ENCODE measurements at regions not wholly inside any gene's neighbourhood (a gene's known extent, or its start where the extent isn't known, plus 50 kb on each side); places are given as distances from the start of the nearest gene placed in this dataset.

- no peak for TF ChIP-seq CTCF (IDR thresholded peaks at IDR 0.05)
- no peaks in the 10 kb centered on the region for H3K27me3 Mint-ChIP-seq (ENCODE audit: insufficient read depth)
- H3K27ac Mint-ChIP-seq = no peak overlapping the region
- no peaks in the 10 kb centered on the region for H3K36me3 Mint-ChIP-seq (ENCODE audit: low read depth)
- H3K9me3 Mint-ChIP-seq = no peaks in the 10 kb centered on the region; the same call in 1 of the 2 replicates
- H3K4me3 Mint-ChIP-seq = no peak overlapping the region
- H3K4me1 Mint-ChIP-seq (ENCODE audit: low read depth) = no peaks in the 10 kb centered on the region
- no peak for DNase-seq
Measured at GRCh38 chr2:58620093-58620492, 379.0 kb upstream of the FANCL start.

GRCh38 chr2:58616961-58617360, 375.8 kb upstream of the FANCL start:
- TF ChIP-seq CTCF (IDR thresholded peaks at IDR 0.05) = no peak
- no peaks in the 10 kb centered on the region for H3K36me3 Mint-ChIP-seq (ENCODE audit: low read depth)
- no peaks in the 10 kb centered on the region for H3K4me1 Mint-ChIP-seq (ENCODE audit: low read depth)

GRCh38 chr2:58614219-58614618, 373.1 kb upstream of the FANCL start:
- Mint-ChIP-seq H3K27me3 (ENCODE audit: insufficient read depth) (no peaks in the 10 kb centered on the region; the same call in 1 of the 2 replicates), H3K27ac (no peak overlapping the region), H3K36me3 (ENCODE audit: low read depth) (no peaks in the 10 kb centered on the region), H3K4me3 (no peak overlapping the region), H3K9me3 (0 out of 2 replicates have a peak, but pooled peaks cover 4% of the 10 kb centered on the region), H3K4me1 (ENCODE audit: low read depth) (no peaks in the 10 kb centered on the region)
- DNase-seq = no peak
- no peak for TF ChIP-seq CTCF (IDR thresholded peaks at IDR 0.05)

More at GRCh38 chr2:58616961-58617360, 375.8 kb upstream of the FANCL start:
- no peak overlapping the region for H3K27ac Mint-ChIP-seq
- no peak for DNase-seq
- no peak overlapping the region for H3K4me3 Mint-ChIP-seq
- 0 out of 2 replicates have a peak, but pooled peaks cover under 1% of the 10 kb centered on the region for H3K9me3 Mint-ChIP-seq
- no peaks in the 10 kb centered on the region; the same call in 1 of the 2 replicates for H3K27me3 Mint-ChIP-seq (ENCODE audit: insufficient read depth)

DNA sequence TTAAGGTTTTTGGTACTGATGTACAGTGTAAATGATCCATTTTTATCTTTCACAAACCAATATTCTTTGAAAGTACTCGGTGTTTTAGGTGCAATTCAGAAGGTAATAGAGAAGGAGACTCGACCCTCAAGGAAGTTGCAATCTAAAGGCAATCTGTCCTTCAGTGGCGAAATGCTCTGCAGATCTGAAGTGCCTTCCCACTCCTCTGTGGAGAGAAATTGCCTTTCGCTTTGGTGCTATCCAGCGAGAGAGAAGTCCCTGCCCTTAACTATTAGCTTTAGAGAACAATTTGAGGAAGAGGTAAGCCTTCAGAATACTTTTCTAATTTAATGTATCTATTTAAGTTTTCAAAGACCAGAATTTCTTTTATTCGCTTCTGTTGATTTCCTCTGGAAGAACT, 371.8 kb upstream of the FANCL start:
- Mint-ChIP-seq H3K27me3 (ENCODE audit: insufficient read depth) (no peaks in the 10 kb centered on the region; the same call in 1 of the 2 replicates), H3K4me3 (no peak overlapping the region), H3K27ac (no peak overlapping the region), H3K4me1 (ENCODE audit: low read depth) (no peaks in the 10 kb centered on the region), H3K36me3 (ENCODE audit: low read depth) (no peaks in the 10 kb centered on the region), H3K9me3 (0 out of 2 replicates have a peak, but pooled peaks cover 4% of the 10 kb centered on the region)
- TF ChIP-seq CTCF (IDR thresholded peaks at IDR 0.05) = no peak
- DNase-seq = no peak

DNA sequence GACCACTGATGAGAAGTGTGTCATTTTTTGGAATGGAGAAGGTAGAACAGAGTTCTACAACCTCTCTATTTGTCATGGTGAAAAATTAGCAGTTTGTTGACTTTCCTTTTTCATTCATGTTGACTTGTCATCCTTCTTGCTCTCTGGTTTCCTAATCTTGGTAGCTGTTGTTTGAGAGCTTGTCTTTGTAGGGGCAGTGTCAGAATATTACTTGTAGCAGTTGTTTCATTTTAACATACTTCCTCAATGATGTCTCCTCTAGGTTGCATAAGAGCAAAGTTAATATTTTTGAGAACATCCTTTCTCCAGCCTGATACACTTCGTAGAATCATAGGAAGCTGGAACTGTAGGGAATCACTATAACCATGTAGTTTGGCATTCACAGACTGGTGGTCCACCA, 368.2 kb upstream of the FANCL start:
- H3K4me3 Mint-ChIP-seq = no peak overlapping the region
- H3K27me3 Mint-ChIP-seq (ENCODE audit: insufficient read depth) = no peaks in the 10 kb centered on the region; the same call in 1 of the 2 replicates
- no peak overlapping the region for H3K27ac Mint-ChIP-seq
- peaks cover 5% of the 10 kb centered on the region; the same call in 1 of the 2 replicates for H3K36me3 Mint-ChIP-seq (ENCODE audit: low read depth)
- no peak for DNase-seq
- no peak for TF ChIP-seq CTCF (IDR thresholded peaks at IDR 0.05)
- H3K9me3 Mint-ChIP-seq = peaks cover 11% of the 10 kb centered on the region
- no peaks in the 10 kb centered on the region for H3K4me1 Mint-ChIP-seq (ENCODE audit: low read depth)

GRCh38 chr2:58608146-58608545, 367.0 kb upstream of the FANCL start:
- no peak overlapping the region for H3K27ac Mint-ChIP-seq
- peaks cover 11% of the 10 kb centered on the region for H3K9me3 Mint-ChIP-seq
- no peak overlapping the region for H3K4me3 Mint-ChIP-seq
- H3K36me3 Mint-ChIP-seq (ENCODE audit: low read depth) = peaks cover 5% of the 10 kb centered on the region; the same call in 1 of the 2 replicates
- TF ChIP-seq CTCF (IDR thresholded peaks at IDR 0.05) = no peak
- no peaks in the 10 kb centered on the region; the same call in 1 of the 2 replicates for H3K27me3 Mint-ChIP-seq (ENCODE audit: insufficient read depth)
- no peaks in the 10 kb centered on the region for H3K4me1 Mint-ChIP-seq (ENCODE audit: low read depth)
- no peak for DNase-seq

All from HFFc6 (cell line).